ENCODE measurements at regions not wholly inside any gene's neighbourhood (a gene's known extent, or its start where the extent isn't known, plus 50 kb on each side); places are given as distances from the start of the nearest gene placed in this dataset.

DNA sequence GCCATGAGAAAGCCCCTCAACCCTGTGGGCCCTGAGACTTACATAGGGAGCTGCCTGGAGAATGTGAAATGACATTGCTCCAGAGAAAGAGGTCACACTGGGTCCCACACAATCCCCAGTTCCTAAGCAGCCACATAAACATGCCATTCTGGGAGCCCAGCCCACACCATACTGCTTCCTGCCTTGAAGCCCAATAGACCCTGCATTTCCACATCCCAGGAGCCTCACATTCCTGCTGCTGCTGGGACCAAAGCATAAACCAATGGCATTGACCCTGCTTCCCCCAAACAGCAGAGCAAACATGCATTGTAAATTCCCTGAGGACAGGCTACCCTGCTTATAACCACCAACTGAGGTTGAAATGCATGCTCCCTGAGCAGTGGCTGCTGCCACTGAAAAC, 1117.6 kb upstream of the SLC39A10 start:
- TF ChIP-seq CTCF (IDR thresholded peaks at IDR 0.05), result no peak
- TF ChIP-seq ZFX (IDR thresholded peaks at IDR 0.05; ENCODE audit: borderline replicate concordance), result no peak

Measured in 22Rv1 (cell line).